Posterior vena cava (tissue), 2 donors: ENCODE measurements at regions not wholly inside any gene's neighbourhood (a gene's known extent, or its start where the extent isn't known, plus 50 kb on each side); places are given as distances from the start of the nearest gene placed in this dataset.
"Not testable (repeated sequence)": the region's sequence is repeated elsewhere in the genome, so short reads cannot be mapped to it uniquely, and the experiment has no call there.

Experiments
- DNase-seq: peaks from one replicate; pipeline ENCODE4 v3.0.0-alpha.2; 2020; ENCODE audit warnings: low spot score
- intact Hi-C, 2 donors: fragments of 100-400 bp; cut with DNase I; formaldehyde crosslinking; loops; one replicate each; pipeline versions ENCODE4 v1.14.1 to v1.14.2; 2022 to 2023
- donor health status: DM: yes; HTN: yes; CAD: no.
- donor health status: DM: yes; HTN: yes; CAD: no.

DNA sequence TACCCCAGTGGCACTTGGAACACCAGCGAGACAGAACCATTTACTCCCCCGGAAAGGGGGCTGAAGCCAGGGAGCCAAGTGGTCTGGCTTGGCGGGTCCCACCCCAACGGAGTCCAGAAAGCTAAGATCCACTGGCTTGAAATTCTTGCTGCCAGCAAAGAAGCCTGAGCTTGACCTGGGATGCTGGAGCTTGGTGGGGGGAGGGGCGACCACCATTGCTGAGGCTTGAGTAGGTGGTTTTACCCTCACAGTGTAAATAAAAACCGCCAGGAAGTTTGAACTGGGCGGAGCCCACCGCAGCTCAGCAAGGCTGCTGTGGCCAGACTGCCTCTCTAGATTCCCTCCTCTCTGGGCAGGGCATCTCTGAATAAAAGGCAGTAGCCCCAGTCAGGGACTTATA is 62.8 kb downstream of the RPS24 start:
- DNase-seq, intact Hi-C loops: not testable (repeated sequence)

DNA sequence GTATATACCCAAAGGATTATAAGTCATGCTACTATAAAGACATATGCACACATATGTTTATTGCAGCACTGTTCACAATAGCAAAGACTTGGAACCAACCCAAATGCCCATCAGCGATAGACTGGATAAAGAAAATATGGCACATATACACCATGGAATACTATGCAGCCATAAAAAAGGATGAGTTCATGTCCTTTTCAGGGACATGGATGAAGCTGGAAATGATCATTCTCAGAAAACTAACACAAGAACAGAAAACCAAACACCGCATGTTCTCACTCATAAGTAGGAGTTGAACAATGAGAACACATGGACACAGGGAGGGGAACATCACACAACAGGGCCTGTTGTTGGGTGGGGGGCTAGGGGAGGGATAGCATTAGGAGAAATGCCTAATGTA is 68.9 kb downstream of the RPS24 start:
- DNase-seq, intact Hi-C loops: not testable (repeated sequence)

DNA sequence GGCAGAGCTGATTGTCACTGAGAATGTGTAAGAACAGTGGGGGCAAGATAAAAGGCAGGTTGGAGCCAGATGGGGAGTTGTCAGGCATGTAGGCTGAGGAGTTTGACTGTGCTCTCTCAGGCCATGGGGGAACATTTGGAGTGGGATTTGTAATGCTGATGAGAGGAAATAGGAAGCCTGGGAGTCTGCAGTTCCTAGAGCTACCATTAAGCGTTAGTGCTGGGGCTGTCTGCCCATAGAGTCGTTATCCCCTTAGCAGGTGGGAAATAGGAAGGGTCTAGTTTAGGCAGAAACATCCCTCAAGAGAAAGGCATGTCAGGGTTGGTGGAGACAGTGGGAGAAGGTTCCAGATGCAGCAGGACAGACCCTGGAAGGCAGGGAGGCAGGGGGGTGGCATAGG is 75.5 kb downstream of the RPS24 start:
- intact Hi-C loops: no loop called here
- DNase-seq: no peak

- intact Hi-C loops: no loop called here
- no peak for DNase-seq
Observed at GRCh38 chr10:78115135-78115853, 81.6 kb downstream of the RPS24 start.

GRCh38 chr10:78116361-78116760 is 82.7 kb downstream of the RPS24 start:
- DNase-seq: no peak
- intact Hi-C loops: no loop called here

DNA sequence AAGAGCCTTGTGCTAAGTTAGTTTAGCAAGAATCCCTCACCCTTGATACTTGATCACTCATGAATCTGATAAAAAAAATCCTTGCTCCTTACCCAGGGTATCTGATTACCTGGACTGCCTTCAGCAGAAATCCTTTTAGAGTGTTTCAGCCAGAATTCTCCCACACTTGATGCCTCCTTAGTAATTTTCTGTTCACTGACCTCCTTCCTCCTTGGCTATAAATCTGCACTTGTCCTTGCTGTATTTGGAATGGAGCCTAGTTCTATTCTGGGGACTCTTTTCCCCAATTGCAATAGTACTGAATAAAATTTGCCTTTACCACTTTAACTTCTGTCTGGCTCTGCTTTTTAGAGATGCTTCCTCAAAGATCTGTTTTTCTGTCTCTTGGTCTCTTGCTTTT is 84.9 kb downstream of the RPS24 start:
- intact Hi-C loops: no loop called here

DNA sequence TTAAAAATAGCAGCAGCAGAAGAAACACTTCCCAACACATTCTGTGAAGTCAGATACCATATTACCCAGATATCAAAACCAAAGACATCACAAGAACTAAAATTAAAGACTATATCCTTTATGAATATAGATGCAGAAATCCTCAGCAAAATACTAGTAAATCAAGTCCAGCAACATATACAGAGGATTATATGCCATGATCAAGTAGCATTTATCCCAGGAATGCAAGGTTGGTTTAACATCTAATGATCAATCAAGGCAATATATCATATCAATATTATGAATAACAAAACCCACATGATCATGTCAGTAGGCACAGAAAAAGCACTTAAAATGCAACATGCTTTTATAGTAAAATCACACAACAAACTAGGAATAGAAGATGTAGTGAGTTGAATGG is 88.1 kb downstream of the RPS24 start:
- intact Hi-C loops: no loop called here
- no peak for DNase-seq

More for the DNA sequence above, 84.9 kb downstream of the RPS24 start:
- DNase-seq: no peak

GRCh38 chr10:78124167-78124566 is 90.5 kb downstream of the RPS24 start:
- intact Hi-C loops: no loop called here
- DNase-seq: no peak

- no peak for DNase-seq
- intact Hi-C loops: no loop called here
Observed at GRCh38 chr10:78129211-78129610, 95.5 kb downstream of the RPS24 start.

- intact Hi-C loops: no loop called here
- DNase-seq: no peak
Observed at GRCh38 chr10:78130966-78131710, 97.5 kb downstream of the RPS24 start.

- DNase-seq: no peak
- intact Hi-C loops: no loop called here
Observed at GRCh38 chr10:78134773-78135306, 101.2 kb downstream of the RPS24 start.

- DNase-seq: no peak
Observed at GRCh38 chr10:78137147-78137546, 103.5 kb downstream of the RPS24 start.

DNA sequence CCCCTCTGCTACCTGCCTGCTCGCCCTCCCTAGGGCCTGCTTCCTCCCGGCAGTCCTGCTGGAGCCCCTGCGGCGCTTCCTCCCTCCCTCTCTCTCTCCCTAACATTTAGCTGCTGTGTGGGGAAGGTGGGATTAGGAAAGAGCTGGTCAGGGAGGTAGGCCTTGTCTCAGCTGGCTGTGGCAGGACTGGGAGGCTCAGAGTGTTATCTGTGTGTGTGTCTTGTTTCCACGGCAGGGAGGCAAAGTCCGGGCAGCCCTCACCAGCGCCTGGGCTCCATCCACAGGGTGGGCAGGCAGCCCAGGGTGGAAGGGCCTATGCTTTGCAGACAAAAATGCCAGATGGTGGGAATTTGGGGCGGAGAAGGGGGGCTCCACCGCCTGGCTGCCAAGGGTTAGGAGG is 105.7 kb downstream of the RPS24 start:
- no peak for DNase-seq
- intact Hi-C loops: no loop called here

More at GRCh38 chr10:78137147-78137546, 103.5 kb downstream of the RPS24 start:
- intact Hi-C loops: no loop called here

GRCh38 chr10:78140066-78140630 is 106.5 kb downstream of the RPS24 start:
- intact Hi-C loops: no loop called here
- DNase-seq: no peak

DNA sequence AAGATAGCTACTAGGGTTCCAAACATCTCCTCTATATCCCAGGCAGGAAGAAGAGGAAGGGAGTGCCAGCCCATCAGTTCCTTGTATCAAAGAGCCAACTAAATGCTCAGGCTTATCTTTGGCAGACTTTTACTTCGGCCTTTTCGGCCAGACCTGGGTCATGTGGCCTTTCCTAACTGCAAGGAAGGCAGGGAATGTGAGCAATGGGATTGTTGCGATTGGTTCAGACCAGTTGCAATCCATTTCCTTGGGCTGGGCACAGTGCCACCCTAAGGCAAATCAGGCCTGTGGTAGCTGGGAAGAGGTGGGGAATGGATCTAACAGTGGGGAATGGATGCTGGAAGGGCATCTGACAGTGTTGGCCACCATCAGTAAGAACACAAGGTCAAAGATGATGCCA is 109.9 kb downstream of the RPS24 start:
- DNase-seq: no peak
- intact Hi-C loops: no loop called here

DNA sequence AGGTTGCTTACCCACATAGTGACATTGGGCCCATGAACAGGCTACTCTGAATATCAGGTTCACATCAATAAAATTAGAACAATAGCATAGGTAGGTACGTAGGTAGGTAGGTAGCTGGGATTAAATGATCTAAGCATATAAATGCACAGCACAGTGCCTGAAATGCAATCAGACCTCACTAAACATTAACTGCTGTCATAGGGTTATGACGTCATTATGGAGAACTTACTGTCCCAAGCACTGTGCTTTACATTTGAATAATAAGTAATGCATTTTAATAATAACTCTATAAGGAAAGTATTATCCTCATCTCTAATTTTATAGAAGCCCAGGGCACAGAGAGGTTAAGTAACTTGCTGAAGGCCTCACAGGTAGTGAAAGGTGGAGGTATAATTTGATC is 112.5 kb downstream of the RPS24 start:
- DNase-seq: no peak
- intact Hi-C loops: no loop called here

DNA sequence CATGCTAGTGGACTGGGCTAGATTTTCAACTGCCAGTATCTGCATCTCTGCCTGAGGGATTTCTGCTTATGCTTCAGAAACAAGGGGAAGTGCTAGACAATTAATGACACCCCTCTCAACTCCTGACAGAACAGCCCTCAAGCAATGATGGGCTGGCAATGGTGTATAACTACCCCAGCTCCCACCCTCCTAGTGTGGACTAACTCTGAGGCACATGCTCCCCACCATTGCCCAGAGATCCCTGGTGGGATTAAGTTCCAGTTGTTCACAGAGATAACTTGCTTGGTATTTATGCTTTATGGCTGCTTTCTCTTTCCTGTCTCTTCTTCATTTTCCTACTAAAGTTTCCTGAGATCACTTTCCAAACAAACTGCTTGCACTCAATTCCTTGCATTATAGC is 113.5 kb downstream of the RPS24 start:
- intact Hi-C loops: no loop called here
- DNase-seq: no peak

GRCh38 chr10:78148216-78148960 is 114.7 kb downstream of the RPS24 start:
- intact Hi-C loops: no loop called here
- no peak for DNase-seq

DNA sequence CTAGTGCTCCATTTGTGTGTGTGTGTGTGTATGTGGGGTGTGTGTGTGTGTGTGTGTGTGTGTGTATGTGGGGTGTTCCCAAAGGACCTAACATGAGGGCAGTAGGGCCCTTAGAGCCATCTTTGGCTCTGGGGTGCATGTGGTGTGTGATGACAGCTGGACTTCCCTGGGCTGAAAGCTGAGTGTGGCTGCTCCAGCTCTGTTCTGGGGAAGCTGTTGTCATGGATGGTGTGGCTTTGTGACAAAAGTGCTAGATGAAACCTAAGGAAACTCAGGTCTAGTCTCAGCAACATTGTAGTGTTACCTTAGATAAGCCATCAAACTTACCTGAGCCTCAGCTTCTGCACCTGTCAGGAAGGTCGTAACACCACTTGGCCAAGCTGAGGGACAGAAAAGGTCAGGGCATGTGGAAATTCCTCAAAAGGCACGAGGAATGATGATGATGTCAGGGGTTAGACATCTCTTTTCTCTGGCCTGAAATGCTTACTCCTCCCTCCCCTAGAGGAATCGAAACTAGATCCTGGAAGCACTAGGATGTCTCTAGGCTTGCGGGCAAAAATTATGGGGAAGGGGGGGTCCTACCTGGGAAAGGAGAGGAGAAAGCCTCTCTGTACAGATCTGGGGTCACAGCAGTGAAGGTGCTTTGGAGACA is 115.4 kb downstream of the RPS24 start:
- intact Hi-C loops: no loop called here
- DNase-seq: no peak
